IMR-90 (cell line): ENCODE measurements at regions not wholly inside any gene's neighbourhood (a gene's known extent, or its start where the extent isn't known, plus 50 kb on each side); places are given as distances from the start of the nearest gene placed in this dataset.

Experiments
- ATAC-seq: fragments of 200-7000 bp; cut with Tn5 transposase; 2 replicates; pipeline ENCODE4 v1.9.1; 2020; ENCODE audit warnings: low read depth, mild to moderate bottlenecking, moderate library complexity
- BruUV-seq: library from RNA; stranded (reverse); fragments of 400-500 nt; replicated peaks from 2 replicates; lab custom pipeline; 2021; lab: Mats Ljungman, UMichigan
- CTCF ChIA-PET: fragments of 300-600 bp; formaldehyde crosslinking; extraction: SDS; loops from one replicate; lab custom pipeline; 2021; ENCODE audit warnings: antibody characterized with exemption; lab: Yijun Ruan, JAX
- POLR2A ChIA-PET: fragments of 300-600 bp; sonication (Branson Sonifier 250); formaldehyde crosslinking; loops from one replicate; lab custom pipeline; 2022; ENCODE audit warnings: antibody characterized with exemption; ENCODE audit not compliant: unreplicated experiment; lab: Charles Lee
- DNase-seq: peaks from one replicate; pipeline ENCODE4 v3.0.0; 2013
- H2AFZ ChIP-seq: replicated peaks from 2 replicates; pipeline ENCODE3; 2013; ENCODE audit warnings: low read length, mild to moderate bottlenecking; ENCODE audit not compliant: poor library complexity
- H2AK5ac ChIP-seq: 2 replicates; pipeline ENCODE4 v1.6.1; 2013; ENCODE audit warnings: low read depth, low read length, inconsistent platforms
- H2AK9ac ChIP-seq: replicated peaks from 2 replicates; pipeline ENCODE3; 2013; ENCODE audit warnings: mild to moderate bottlenecking, low read depth, low read length, moderate library complexity; ENCODE audit not compliant: poor library complexity
- H2BK120ac ChIP-seq: 2 replicates; pipeline ENCODE4 v1.6.1; 2013; ENCODE audit warnings: low read depth, low read length, inconsistent platforms
- H2BK15ac ChIP-seq: 3 replicates; pipeline ENCODE4 v1.6.1; 2013; ENCODE audit warnings: low read depth, low read length, inconsistent platforms
- H2BK20ac ChIP-seq: 2 replicates; pipeline ENCODE4 v1.6.1; 2013; ENCODE audit warnings: low read depth, mild to moderate bottlenecking, inconsistent platforms, low read length, moderate library complexity
- H2BK5ac ChIP-seq: 2 replicates; pipeline ENCODE4 v1.6.1; 2013; ENCODE audit warnings: mild to moderate bottlenecking, low read depth, low read length, inconsistent platforms; ENCODE audit not compliant: poor library complexity, severe bottlenecking
- H3K14ac ChIP-seq: replicated peaks from 2 replicates; pipeline ENCODE4 v1.6.1; 2013; ENCODE audit warnings: low read depth, low read length, inconsistent platforms
- H3K18ac ChIP-seq: 2 replicates; pipeline ENCODE4 v1.6.1; 2013; ENCODE audit warnings: low read depth, low read length, control low read depth
- H3K23ac ChIP-seq: 2 replicates; pipeline ENCODE4 v1.6.1; 2013; ENCODE audit warnings: low read depth, low read length, inconsistent platforms
- H3K27ac ChIP-seq: 2 replicates; pipeline ENCODE4 v1.5.1; 2013; ENCODE audit warnings: mild to moderate bottlenecking, control low read depth, low read length; ENCODE audit not compliant: insufficient read depth
- H3K27me3 ChIP-seq: 2 replicates; pipeline ENCODE4 v1.6.1; 2013; ENCODE audit warnings: low read length; ENCODE audit not compliant: control insufficient read depth, insufficient read depth
- H3K36me3 ChIP-seq: 2 replicates; pipeline ENCODE4 v1.6.1; 2013; ENCODE audit warnings: low read length, mixed read lengths; ENCODE audit not compliant: control insufficient read depth, insufficient read depth
- H3K4ac ChIP-seq: 2 replicates; pipeline ENCODE4 v1.6.1; 2013; ENCODE audit warnings: low read depth, low read length, inconsistent platforms
- H3K4me1 ChIP-seq: 2 replicates; pipeline ENCODE4 v1.6.1; 2013; ENCODE audit warnings: low read length, mixed read lengths; ENCODE audit not compliant: control insufficient read depth, insufficient read depth
- H3K4me2 ChIP-seq: 2 replicates; pipeline ENCODE4 v1.6.1; 2013; ENCODE audit warnings: low read depth, mild to moderate bottlenecking, control low read depth, low read length, moderate library complexity
- H3K4me3 ChIP-seq: 2 replicates; pipeline ENCODE4 v1.5.1; 2013; ENCODE audit warnings: low read depth, mild to moderate bottlenecking, control low read depth, low read length, moderate library complexity; ENCODE audit not compliant: insufficient read depth
- H3K56ac ChIP-seq: 2 replicates; pipeline ENCODE4 v1.6.1; 2013; ENCODE audit warnings: low read length, inconsistent platforms; ENCODE audit not compliant: insufficient read depth; ENCODE audit errors: extremely low read depth
- H3K79me1 ChIP-seq, 2 experiments: 2 replicates each; pipeline ENCODE4 v1.6.1; 2013; ENCODE audit warnings: low read length in 2 of 2, inconsistent platforms in 1 of 2, low read depth in 1 of 2
- H3K9ac ChIP-seq: 2 replicates; pipeline ENCODE4 v1.6.1; 2013; ENCODE audit warnings: low read depth, low read length, control low read depth
- H3K9me1 ChIP-seq: 2 replicates; pipeline ENCODE4 v1.6.1; 2013; ENCODE audit warnings: low read length, inconsistent platforms; ENCODE audit not compliant: insufficient read depth
- H3K9me3 ChIP-seq: 2 replicates; pipeline ENCODE4 v1.6.1; 2013; ENCODE audit warnings: low read length; ENCODE audit not compliant: control insufficient read depth, insufficient read depth
- H4K20me1 ChIP-seq: 2 replicates; pipeline ENCODE4 v1.6.1; 2013; ENCODE audit warnings: low read length, inconsistent platforms; ENCODE audit not compliant: insufficient read depth
- H4K5ac ChIP-seq: 2 replicates; pipeline ENCODE4 v1.6.1; 2013; ENCODE audit warnings: mild to moderate bottlenecking, low read depth, low read length, control low read depth
- H4K8ac ChIP-seq, 2 experiments: 2 replicates each; pipeline ENCODE4 v1.6.1; 2013; ENCODE audit warnings: low read depth in 2 of 2, low read length in 2 of 2, control low read depth in 1 of 2, inconsistent platforms in 1 of 2
- H4K91ac ChIP-seq: 2 replicates; pipeline ENCODE4 v1.6.1; 2013; ENCODE audit warnings: low read depth, low read length, inconsistent platforms; ENCODE audit not compliant: insufficient read depth
- BHLHE40 ChIP-seq: fragments of 150-350 bp; IDR thresholded peaks from 2 replicates; pipeline ENCODE4 v1.6.1; 2016; ENCODE audit warnings: mild to moderate bottlenecking, low read depth, low read length
- CEBPB ChIP-seq: IDR thresholded peaks from 2 replicates; pipeline ENCODE4 v1.6.1; 2012; ENCODE audit warnings: low read depth, low read length, improper control_type of control experiment
- CHD1 ChIP-seq: IDR thresholded peaks from 2 replicates; pipeline ENCODE4 v1.6.1; 2012; ENCODE audit warnings: low read depth, low read length, improper control_type of control experiment
- MAFK ChIP-seq: IDR thresholded peaks from 2 replicates; pipeline ENCODE4 v1.6.1; 2012; ENCODE audit warnings: low read depth, low read length, improper control_type of control experiment
- MAZ ChIP-seq: IDR thresholded peaks from 2 replicates; pipeline ENCODE4 v1.6.1; 2012; ENCODE audit warnings: low read depth, mild to moderate bottlenecking, low read length, improper control_type of control experiment, moderate library complexity, borderline replicate concordance
- MXI1 ChIP-seq: IDR thresholded peaks from 2 replicates; pipeline ENCODE4 v1.6.1; 2012; ENCODE audit warnings: low read depth, mild to moderate bottlenecking, low read length, moderate library complexity, borderline replicate concordance
- NFE2L2 ChIP-seq: fragments of 150-350 bp; IDR thresholded peaks from 2 replicates; pipeline ENCODE4 v1.6.1; 2016; ENCODE audit warnings: low read depth, mild to moderate bottlenecking, low read length
- POLR2A ChIP-seq: IDR thresholded peaks from 2 replicates; pipeline ENCODE4 v1.6.1; 2012; ENCODE audit warnings: mild to moderate bottlenecking, low read depth, low read length
- RAD21 ChIP-seq: IDR thresholded peaks from 2 replicates; pipeline ENCODE4 v1.6.1; 2012; ENCODE audit warnings: low read length, improper control_type of control experiment
- RFX5 ChIP-seq: IDR thresholded peaks from 2 replicates; pipeline ENCODE4 v1.8.0; 2012; ENCODE audit warnings: low read depth, mild to moderate bottlenecking, low read length, moderate library complexity
- WGBS, 2 experiments: methylation state at CpG; one replicate each; pipeline versions ENCODE4 v1.1.5 to v1.1.7; 2013; ENCODE audit warnings: missing lambda C conversion rate in 2 of 2; ENCODE audit not compliant: insufficient read length in 1 of 2; ENCODE audit errors: extremely low coverage in 2 of 2; 5-methylcytosine and 5-hydroxymethylcytosine counted together
- dilution Hi-C: fragments of 300-500 bp; cut with HindIII; formaldehyde crosslinking; loops from one replicate; pipeline ENCODE4 v1.14.3; 2018; ENCODE audit warnings: low sequenced_read_pairs; ENCODE audit not compliant: unreplicated experiment
- in situ Hi-C: fragments of 300-500 bp; cut with MboI; formaldehyde crosslinking; loops from 3 replicates; pipeline ENCODE4 v1.14.3; 2019; ENCODE audit warnings: low sequenced_read_pairs, inconsistent platforms, mixed read lengths
- intact Hi-C: fragments of 100-400 bp; cut with micrococcal nuclease; formaldehyde crosslinking; loops from 2 replicates; pipeline ENCODE4 v1.10.0; 2022
- TF ChIP-seq, protein P1 (sequence below): conservative IDR thresholded peaks from 2 replicates; pipeline ENCODE4 v1.5.1; 2012; ENCODE audit warnings: mild to moderate bottlenecking, low read depth, low read length, improper control_type of control experiment
- TF ChIP-seq, protein P2 (sequence below): fragments of 150-350 bp; IDR thresholded peaks from 2 replicates; pipeline ENCODE4 v1.6.1; 2016; ENCODE audit warnings: low read depth, mild to moderate bottlenecking, low read length, moderate library complexity, borderline replicate concordance

DNA sequence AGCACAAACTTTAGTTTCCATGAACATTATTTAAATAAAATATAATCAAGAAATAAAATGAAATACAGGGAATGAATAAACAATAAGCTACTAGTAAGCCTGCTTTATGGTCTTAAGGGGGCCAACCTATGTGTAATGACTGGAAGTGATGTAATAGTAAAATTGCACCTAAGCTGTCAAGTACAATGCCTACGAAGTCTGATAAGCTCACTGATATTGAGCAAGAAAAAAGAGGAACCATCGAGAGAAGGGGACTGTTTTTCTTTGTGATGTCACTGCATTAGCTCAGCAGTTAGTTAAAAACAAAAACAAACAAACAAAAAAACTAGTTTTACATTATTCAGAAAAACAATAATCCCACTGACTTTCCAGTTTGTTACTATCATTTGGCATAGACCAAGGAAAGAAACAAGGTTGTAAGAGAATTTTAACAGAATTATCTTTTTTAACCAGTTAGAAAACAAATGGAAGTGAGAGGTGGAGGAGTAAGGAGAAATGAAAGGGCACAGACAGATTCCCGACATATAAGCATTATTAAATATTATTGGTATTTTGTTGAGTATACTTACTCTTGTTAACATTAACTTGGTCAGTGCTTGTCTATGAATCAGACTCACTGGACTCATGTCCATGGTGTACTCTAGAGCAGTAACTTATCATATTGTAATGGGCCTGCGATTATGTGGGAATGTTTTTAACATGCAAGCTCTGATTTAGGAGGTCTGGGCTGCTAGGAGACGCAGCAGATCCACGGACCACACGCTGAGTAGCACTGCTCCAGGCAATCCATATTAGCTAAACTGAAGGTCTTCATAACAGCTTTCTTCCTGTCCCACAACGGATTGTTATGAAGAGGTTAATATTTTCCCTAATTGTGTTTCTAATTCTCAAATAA, 99.6 kb upstream of the HMGCLL1 start:
- Histone ChIP-seq H2BK5ac (no peak overlapping the region), H3K27me3 (no peaks in the 10 kb centered on the region), H3K4me3 (no peak overlapping the region), H3K79me1 (no peaks in the 10 kb centered on the region), H3K9ac (no peak overlapping the region), H4K5ac (peak overlapping the region; percentile 84; the same call in 1 of the 2 replicates), H3K18ac (peak overlapping the region; percentile 83), H3K4me1 (peaks cover 5% of the 10 kb centered on the region), H2AK5ac (no peak overlapping the region), H3K14ac (0 out of 2 replicates have a peak overlapping the region, but pooled peaks have one; percentile 34), H3K9me1 (no peaks in the 10 kb centered on the region), H3K4ac (no peak overlapping the region), H2AK9ac (no peak overlapping the region), H2AFZ (no peak overlapping the region), H3K4me2 (no peak overlapping the region; the same call in 1 of the 2 replicates), H3K23ac (no peak overlapping the region), H3K56ac (no peak overlapping the region), H4K20me1 (no peaks in the 10 kb centered on the region), H4K8ac (peak overlapping the region in 1 of 2 experiments; percentile 41; a peak in 1 of 4 replicates), H4K91ac (no peak overlapping the region), H2BK15ac (0 out of 3 replicates have a peak overlapping the region, but pooled peaks have one; percentile 28), H3K27ac (peak overlapping the region; percentile 74; the same call in 1 of the 2 replicates), H2BK20ac (peak overlapping the region; percentile 17; the same call in 1 of the 2 replicates), H3K36me3 (no peaks in the 10 kb centered on the region), H2BK120ac (peak overlapping the region; percentile 39; the same call in 1 of the 2 replicates), H3K9me3 (peaks cover 2% of the 10 kb centered on the region; the same call in 1 of the 2 replicates)
- ChIA-PET CTCF (interaction anchor here (1.3 kb wide), 1 partner anchor 29 kb away, joined by 3 read pairs; no protein-coding TSS in a partner anchor), POLR2A (no interaction called here)
- dilution Hi-C loops, result no loop called here
- intact Hi-C loops, result no loop called here
- ATAC-seq, result peak; percentile 70
- no TSS peak for BruUV-seq
- TF ChIP-seq RFX5, result no peak
- TF ChIP-seq MAZ, result no peak
- TF ChIP-seq, protein P1, sequence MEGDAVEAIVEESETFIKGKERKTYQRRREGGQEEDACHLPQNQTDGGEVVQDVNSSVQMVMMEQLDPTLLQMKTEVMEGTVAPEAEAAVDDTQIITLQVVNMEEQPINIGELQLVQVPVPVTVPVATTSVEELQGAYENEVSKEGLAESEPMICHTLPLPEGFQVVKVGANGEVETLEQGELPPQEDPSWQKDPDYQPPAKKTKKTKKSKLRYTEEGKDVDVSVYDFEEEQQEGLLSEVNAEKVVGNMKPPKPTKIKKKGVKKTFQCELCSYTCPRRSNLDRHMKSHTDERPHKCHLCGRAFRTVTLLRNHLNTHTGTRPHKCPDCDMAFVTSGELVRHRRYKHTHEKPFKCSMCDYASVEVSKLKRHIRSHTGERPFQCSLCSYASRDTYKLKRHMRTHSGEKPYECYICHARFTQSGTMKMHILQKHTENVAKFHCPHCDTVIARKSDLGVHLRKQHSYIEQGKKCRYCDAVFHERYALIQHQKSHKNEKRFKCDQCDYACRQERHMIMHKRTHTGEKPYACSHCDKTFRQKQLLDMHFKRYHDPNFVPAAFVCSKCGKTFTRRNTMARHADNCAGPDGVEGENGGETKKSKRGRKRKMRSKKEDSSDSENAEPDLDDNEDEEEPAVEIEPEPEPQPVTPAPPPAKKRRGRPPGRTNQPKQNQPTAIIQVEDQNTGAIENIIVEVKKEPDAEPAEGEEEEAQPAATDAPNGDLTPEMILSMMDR, result no peak
- TF ChIP-seq POLR2A, result no peak
- no peak for TF ChIP-seq CHD1
- TF ChIP-seq, protein P2, sequence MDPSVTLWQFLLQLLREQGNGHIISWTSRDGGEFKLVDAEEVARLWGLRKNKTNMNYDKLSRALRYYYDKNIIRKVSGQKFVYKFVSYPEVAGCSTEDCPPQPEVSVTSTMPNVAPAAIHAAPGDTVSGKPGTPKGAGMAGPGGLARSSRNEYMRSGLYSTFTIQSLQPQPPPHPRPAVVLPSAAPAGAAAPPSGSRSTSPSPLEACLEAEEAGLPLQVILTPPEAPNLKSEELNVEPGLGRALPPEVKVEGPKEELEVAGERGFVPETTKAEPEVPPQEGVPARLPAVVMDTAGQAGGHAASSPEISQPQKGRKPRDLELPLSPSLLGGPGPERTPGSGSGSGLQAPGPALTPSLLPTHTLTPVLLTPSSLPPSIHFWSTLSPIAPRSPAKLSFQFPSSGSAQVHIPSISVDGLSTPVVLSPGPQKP, result no peak
- TF ChIP-seq CEBPB, result no peak
- TF ChIP-seq NFE2L2, result no peak
- no peak for TF ChIP-seq BHLHE40
- TF ChIP-seq RAD21, result no peak
- TF ChIP-seq MAFK, result no peak
- no peak for TF ChIP-seq MXI1
- peak; percentile 25 for DNase-seq
- in situ Hi-C loops, result no loop called here
- WGBS, 2 experiments, result no CpG with 5 or more reads among the region's 8 CpGs
